ENCODE measurements at regions not wholly inside any gene's neighbourhood (a gene's known extent, or its start where the extent isn't known, plus 50 kb on each side); places are given as distances from the start of the nearest gene placed in this dataset.

GRCh38 chr21:35333831-35334618, 284.9 kb upstream of the RUNX1 start:
- TF ChIP-seq TAF1 (IDR thresholded peaks at IDR 0.05; ENCODE audit: low read depth) (no peak), NFIC (IDR thresholded peaks at IDR 0.05) (no peak), TCF12 (IDR thresholded peaks at IDR 0.05; ENCODE audit: low read depth) (no peak), USF1 (IDR thresholded peaks at IDR 0.05) (no peak), RAD21 (IDR thresholded peaks at IDR 0.05; ENCODE audit: low read depth) (no peak), EGR1 (IDR thresholded peaks at IDR 0.05) (no peak), YY1 (IDR thresholded peaks at IDR 0.05; ENCODE audit: low read depth) (no peak), ZBTB7A (IDR thresholded peaks at IDR 0.05; ENCODE audit: low read depth) (no peak), EP300 (IDR thresholded peaks at IDR 0.05; ENCODE audit: borderline replicate concordance) (no peak), FOXM1 (IDR thresholded peaks at IDR 0.05; ENCODE audit: borderline replicate concordance, low read depth) (no peak), MAX (IDR thresholded peaks at IDR 0.05) (no peak), CEBPB (IDR thresholded peaks at IDR 0.05) (no peak), REST (IDR thresholded peaks at IDR 0.05; ENCODE audit: low read depth) (no peak), TEAD4 (IDR thresholded peaks at IDR 0.05) (no peak)

- TF ChIP-seq EGR1 (IDR thresholded peaks at IDR 0.05), result no peak
- no peak for TF ChIP-seq CEBPB (IDR thresholded peaks at IDR 0.05)
- TF ChIP-seq FOXM1 (IDR thresholded peaks at IDR 0.05; ENCODE audit: borderline replicate concordance, low read depth), result no peak
- no peak for TF ChIP-seq YY1 (IDR thresholded peaks at IDR 0.05; ENCODE audit: low read depth)
- TF ChIP-seq RAD21 (IDR thresholded peaks at IDR 0.05; ENCODE audit: low read depth), result no peak
- no peak for TF ChIP-seq TEAD4 (IDR thresholded peaks at IDR 0.05)
- TF ChIP-seq ZBTB7A (IDR thresholded peaks at IDR 0.05; ENCODE audit: low read depth), result no peak
- no peak for TF ChIP-seq NFIC (IDR thresholded peaks at IDR 0.05)
- no peak for TF ChIP-seq MAX (IDR thresholded peaks at IDR 0.05)
- no peak for TF ChIP-seq TAF1 (IDR thresholded peaks at IDR 0.05; ENCODE audit: low read depth)
- TF ChIP-seq USF1 (IDR thresholded peaks at IDR 0.05), result no peak
- no peak for TF ChIP-seq REST (IDR thresholded peaks at IDR 0.05; ENCODE audit: low read depth)
Measured at GRCh38 chr21:35332841-35333426, 283.8 kb upstream of the RUNX1 start.

GRCh38 chr21:35329940-35330660, 281.0 kb upstream of the RUNX1 start:
- TF ChIP-seq YY1 (IDR thresholded peaks at IDR 0.05; ENCODE audit: low read depth) (no peak), ZBTB7A (IDR thresholded peaks at IDR 0.05; ENCODE audit: low read depth) (no peak), CREB1 (IDR thresholded peaks at IDR 0.05; ENCODE audit: low read depth) (no peak), FOXM1 (IDR thresholded peaks at IDR 0.05; ENCODE audit: borderline replicate concordance, low read depth) (no peak), EP300 (IDR thresholded peaks at IDR 0.05; ENCODE audit: borderline replicate concordance) (no peak), EGR1 (IDR thresholded peaks at IDR 0.05) (no peak), TCF12 (IDR thresholded peaks at IDR 0.05; ENCODE audit: low read depth) (no peak), TAF1 (IDR thresholded peaks at IDR 0.05; ENCODE audit: low read depth) (no peak), CEBPB (IDR thresholded peaks at IDR 0.05) (no peak), NFIC (IDR thresholded peaks at IDR 0.05) (no peak), USF1 (IDR thresholded peaks at IDR 0.05) (no peak), TEAD4 (IDR thresholded peaks at IDR 0.05) (no peak), RAD21 (IDR thresholded peaks at IDR 0.05; ENCODE audit: low read depth) (no peak), REST (IDR thresholded peaks at IDR 0.05; ENCODE audit: low read depth) (no peak), MAX (IDR thresholded peaks at IDR 0.05) (no peak)

Measured in Ishikawa (cell line).